GM21447 (cell line): ENCODE measurements at regions not wholly inside any gene's neighbourhood (a gene's known extent, or its start where the extent isn't known, plus 50 kb on each side); places are given as distances from the start of the nearest gene placed in this dataset.
"Not testable (repeated sequence)": the region's sequence is repeated elsewhere in the genome, so short reads cannot be mapped to it uniquely, and the experiment has no call there.

Experiments
- ATAC-seq: cut with Tn5 transposase; IDR thresholded peaks from one replicate; pipeline ENCODE4 v1.9.1; 2021; ENCODE audit not compliant: unreplicated experiment

DNA sequence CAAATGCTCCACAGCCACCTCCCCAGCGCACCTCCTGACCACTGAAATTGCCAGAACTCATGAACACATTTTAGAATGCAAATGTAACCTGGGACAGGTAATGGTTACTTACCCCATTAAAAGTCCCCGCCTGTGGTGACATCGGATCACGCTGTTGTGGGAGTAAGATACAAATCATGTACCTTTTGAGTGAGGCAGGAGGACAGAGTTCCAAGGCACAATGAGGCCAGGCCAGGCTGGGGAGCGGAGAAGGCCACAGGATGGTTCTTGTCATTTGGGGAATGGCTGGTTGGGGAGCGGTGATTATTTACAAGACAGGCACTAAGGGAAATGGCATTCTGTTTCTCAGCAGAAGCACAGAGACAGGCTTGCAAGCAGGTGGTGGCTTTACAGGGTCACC is 490.0 kb downstream of the EDEM1 start:
- no peak for ATAC-seq

DNA sequence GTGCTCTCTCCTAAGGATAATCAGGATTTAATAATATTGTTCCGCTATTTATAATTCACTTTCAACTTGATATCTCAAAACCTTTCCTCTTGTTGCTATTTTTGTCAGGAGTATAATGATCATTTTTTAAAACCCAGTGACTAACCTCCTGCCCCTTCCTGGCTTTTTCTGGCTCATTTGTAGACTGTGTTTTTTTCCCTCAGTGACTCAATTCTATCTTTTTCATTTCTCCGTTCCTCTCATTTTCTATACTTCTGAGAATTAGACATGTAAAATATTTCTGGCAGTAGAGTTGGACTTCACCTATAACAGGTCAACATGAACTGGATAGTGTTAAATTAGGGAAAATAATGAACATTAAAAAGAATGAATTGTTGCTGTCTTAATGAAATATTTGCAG is 490.7 kb downstream of the EDEM1 start:
- no peak for ATAC-seq

- no peak for ATAC-seq
Measured at GRCh38 chr3:5678844-5679243, 491.3 kb downstream of the EDEM1 start.

GRCh38 chr3:5687230-5687629 is 499.7 kb downstream of the EDEM1 start:
- no peak for ATAC-seq

DNA sequence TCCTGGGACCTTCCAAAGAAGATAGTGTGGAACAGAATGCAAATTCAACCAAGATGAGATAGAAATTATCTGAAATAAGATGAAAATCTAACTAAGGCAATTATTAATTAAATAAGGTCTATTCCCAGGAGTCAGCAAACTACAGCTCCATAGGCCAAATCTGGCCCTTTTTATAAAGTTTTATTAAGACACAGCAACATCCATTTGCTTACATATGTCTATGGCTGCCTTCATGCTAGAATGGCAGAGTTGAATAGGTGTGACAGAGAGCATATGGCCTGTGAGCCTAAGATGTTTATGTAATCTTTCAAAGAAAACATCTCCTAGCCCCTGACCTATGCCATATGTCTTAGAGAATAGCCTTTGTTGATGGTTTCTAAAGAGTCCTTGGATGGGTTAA is 503.0 kb downstream of the EDEM1 start:
- ATAC-seq: no peak

DNA sequence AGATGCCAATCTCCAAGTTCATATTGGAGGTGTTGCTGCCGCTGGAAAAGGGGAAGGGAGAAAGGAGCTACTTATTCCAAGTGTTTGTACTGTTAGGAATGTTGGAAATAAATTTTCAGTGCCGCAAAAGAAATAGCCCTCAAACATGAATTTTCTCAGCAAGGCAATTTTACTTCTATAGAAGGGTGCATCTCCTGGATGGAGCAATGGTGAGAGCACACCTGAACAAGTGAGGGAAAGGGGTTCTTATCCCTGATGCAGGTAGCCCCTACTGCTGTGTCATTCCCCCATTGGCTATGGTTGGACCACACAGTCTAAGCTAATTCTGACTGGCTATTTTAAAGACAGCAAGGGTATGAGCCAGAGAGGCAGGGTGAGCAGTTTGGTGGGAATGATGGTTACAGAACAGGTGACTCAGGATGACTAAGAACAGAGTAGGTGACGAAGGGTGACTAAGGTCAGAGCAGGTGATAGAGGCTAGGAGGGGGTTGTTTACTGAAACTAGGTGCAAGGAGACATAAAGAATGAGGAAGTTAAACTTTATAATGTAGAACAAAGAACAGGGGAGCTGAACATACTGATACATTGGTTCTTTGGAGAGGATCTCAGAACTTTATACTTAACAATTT is 503.5 kb downstream of the EDEM1 start:
- no peak for ATAC-seq

DNA sequence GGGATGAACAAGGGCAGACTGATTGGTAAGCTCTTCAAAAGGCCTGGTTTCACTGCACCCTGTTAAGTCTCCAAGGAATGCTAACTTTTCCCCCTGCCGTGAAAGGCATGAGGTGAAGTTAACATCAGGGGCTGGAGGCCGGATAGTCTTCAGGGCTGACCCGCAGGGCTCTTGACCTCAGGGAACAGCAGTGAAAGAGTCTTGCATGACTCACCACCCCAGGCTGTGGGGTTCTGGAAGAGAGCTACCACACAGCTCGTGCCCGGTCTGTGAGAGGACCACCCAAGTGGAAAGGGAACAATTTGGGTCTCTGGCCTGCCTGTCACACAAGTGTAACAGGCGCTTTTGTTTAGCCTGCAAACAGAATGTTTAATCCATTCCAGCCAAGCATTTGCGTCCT is 504.9 kb downstream of the EDEM1 start:
- ATAC-seq: no peak

DNA sequence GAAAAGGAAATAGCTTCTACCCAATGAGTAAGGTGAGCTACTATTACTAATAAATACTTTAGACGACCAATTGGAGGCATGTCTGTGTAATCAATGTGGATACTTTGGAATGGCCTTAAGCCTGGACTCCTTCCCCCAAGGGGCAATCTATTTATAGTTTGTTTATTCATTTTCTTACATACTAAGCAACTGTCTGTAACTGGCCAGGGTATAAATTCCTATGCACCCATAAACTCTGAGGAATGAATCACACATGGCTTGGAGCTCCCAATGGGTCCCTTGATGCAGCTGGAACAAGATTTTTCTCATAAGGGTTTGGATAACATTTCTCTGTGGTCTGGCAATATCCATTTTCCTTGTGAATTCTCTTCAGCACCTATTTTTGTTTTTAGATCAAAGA is 506.8 kb downstream of the EDEM1 start:
- ATAC-seq: no peak

DNA sequence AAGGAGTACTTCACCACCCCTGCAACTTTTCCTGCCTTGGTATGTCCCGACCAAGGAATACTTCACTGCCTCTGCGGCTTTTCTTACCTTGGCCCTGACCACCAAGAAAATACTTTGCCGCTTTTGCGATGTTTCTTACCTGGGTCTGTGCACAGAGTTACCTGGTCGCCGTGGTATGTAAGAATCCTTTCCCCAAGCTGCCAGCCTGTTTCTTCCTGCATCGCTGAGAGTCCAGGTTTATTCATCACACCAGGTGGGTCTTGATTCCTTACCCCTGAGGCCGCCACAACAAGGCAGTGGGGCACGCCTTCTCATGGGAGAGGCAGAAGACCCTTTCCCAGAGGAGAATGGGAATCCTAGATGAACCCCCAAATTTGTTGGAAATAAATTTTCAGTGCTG is 511.3 kb downstream of the EDEM1 start:
- no peak for ATAC-seq

DNA sequence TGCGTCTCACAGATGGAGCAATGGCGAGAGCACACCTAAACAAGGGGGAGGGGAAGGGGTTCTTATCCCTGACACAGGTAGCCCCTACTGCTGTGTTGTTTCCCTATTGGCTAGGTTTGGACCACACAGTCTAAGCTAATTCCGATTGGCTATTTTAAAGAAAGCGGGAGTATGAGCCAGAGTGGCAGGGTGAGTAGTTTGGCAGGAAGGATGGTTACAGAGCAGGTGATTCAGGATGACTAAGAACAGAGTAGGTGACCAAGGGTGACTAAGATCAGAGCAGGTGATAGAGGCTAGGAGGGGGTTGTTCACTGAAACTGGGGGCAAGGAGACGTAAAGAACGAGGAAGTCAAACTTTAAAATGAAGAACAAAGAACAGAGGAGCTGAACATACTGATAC is 511.8 kb downstream of the EDEM1 start:
- no peak for ATAC-seq

GRCh38 chr3:5699811-5700210 is 512.3 kb downstream of the EDEM1 start:
- no peak for ATAC-seq

DNA sequence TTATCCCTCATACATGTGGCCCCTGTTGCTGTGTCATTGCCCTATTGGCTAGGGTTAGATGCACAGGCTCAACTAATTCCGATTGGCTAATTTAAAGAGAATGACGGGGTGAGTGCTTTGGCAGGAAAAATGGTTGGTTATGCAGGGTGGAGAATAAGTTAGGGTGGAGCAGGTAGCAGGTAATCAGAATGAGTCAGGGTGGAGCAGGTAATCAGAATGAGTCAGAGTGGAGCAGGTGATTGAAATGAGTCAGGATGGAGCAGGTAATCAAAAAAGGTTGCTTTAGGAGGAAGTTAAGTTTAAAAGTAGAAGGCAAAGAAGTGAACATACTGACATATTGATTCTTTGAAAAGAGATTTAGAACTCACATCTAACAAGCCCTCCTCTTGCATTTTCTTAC is 513.5 kb downstream of the EDEM1 start:
- ATAC-seq: not testable (repeated sequence)

DNA sequence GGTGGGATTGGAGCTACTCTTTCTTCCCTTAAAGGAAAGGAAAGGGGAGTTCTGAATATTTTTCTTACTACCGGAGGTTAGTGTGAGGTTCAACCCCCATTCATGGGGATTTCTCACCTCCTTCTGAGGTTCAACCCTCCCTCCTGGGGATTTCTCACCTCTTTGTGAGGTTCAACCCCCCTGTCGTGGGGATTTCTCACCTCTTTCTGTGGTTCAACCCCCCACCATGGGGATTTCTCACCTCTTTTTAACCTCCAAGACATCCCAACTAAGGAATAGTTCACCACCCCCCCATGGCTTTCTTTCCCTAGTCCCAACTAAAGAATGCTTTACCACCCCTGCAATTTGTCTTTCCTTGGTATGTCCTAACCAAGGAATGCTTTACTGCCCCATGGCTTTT is 520.3 kb downstream of the EDEM1 start:
- no peak for ATAC-seq

- no peak for ATAC-seq
Measured at GRCh38 chr3:5709714-5710113, 522.2 kb downstream of the EDEM1 start.

GRCh38 chr3:5710718-5711117 is 523.2 kb downstream of the EDEM1 start:
- no peak for ATAC-seq

DNA sequence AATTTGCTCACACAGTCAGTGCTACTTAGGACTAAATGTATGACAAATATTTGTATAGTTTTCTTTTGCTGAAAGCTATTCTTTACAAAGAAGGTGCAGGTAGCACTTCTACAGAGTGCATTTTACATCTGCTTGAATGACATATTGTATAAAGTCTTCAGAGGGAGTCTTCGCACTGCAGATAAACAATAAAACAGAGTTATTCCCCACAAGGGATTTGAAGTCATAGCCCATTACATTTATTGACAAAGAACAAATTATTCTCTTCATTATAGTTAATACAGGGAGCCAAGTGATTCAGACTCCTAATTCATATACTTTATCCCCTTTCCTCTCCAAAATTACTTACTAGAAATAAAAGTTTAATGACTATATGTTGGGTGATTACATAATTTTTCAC is 529.7 kb downstream of the EDEM1 start:
- ATAC-seq: no peak

GRCh38 chr3:5719668-5720067 is 532.2 kb downstream of the EDEM1 start:
- not testable (repeated sequence) for ATAC-seq

GRCh38 chr3:5725801-5726200 is 538.3 kb downstream of the EDEM1 start:
- no peak for ATAC-seq

DNA sequence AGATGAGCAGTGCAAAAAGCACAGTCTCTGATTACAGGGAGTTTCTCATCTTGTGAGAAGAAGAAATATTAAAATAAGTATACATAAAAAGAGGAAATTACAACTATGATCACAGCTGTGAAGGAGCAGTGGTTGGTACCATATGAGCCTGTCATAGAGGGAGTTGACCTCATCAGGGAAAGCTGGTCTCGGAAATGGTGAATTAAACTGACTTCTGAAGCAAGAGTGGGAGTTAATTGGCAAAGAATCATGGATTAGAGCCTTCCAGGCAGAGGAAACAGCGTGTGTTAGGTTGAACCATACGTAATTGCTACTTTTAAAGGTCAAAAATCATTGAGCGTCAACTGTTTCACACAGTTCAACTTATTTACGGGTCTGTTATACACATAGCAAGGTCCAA is 539.1 kb downstream of the EDEM1 start:
- no peak for ATAC-seq

GRCh38 chr3:5727743-5728484 is 540.4 kb downstream of the EDEM1 start:
- ATAC-seq: no peak

DNA sequence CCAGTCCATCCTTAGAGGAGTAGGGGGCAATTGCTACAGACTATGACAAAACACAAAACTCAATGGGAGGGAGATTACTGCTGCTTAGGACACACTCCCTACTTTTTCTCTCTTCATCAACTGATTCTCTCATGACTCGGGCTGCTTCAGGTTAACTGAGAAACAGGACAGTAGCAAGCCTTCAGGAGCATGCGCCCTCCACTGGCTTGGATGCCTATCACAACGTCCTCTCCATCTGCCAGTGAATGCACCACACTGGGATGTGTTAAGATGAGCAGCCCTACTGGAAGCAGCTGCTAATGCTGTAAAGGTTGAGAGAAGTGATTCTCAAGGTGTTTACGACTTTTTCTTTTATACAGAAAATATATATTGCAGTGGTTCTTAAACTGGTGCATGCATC is 542.3 kb downstream of the EDEM1 start:
- ATAC-seq: no peak

GRCh38 chr3:5731100-5731499 is 543.6 kb downstream of the EDEM1 start:
- no peak for ATAC-seq

DNA sequence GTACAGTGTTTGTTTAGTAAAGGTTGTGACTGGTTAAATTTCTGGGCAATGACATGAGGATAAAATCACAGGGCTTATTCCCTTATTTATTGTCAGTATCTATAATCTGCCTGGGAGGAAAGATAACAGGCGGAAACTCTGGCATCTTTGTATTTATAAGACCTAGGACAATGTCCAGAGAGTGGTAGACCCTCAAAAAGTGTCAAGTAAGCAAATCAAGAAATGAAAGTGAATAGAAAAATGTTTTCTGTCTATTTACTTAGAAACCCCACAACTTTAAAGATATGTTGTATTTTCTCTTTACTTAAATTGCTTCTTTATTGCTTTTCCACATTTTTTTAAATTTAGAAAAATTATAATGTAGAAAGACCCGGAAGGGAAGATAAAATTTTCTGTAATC is 544.6 kb downstream of the EDEM1 start:
- no peak for ATAC-seq
